ENCODE measurements at regions not wholly inside any gene's neighbourhood (a gene's known extent, or its start where the extent isn't known, plus 50 kb on each side); places are given as distances from the start of the nearest gene placed in this dataset.

- DNase-seq (ENCODE audit: low spot score) = no peak
- TF ChIP-seq YY1 (IDR thresholded peaks at IDR 0.05) = no peak
- TF ChIP-seq, protein P1, sequence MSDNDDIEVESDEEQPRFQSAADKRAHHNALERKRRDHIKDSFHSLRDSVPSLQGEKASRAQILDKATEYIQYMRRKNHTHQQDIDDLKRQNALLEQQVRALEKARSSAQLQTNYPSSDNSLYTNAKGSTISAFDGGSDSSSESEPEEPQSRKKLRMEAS (IDR thresholded peaks at IDR 0.05) = no peak
- no peak for TF ChIP-seq TAF1 (conservative IDR thresholded peaks at IDR 0.05)
- TF ChIP-seq, protein P2, sequence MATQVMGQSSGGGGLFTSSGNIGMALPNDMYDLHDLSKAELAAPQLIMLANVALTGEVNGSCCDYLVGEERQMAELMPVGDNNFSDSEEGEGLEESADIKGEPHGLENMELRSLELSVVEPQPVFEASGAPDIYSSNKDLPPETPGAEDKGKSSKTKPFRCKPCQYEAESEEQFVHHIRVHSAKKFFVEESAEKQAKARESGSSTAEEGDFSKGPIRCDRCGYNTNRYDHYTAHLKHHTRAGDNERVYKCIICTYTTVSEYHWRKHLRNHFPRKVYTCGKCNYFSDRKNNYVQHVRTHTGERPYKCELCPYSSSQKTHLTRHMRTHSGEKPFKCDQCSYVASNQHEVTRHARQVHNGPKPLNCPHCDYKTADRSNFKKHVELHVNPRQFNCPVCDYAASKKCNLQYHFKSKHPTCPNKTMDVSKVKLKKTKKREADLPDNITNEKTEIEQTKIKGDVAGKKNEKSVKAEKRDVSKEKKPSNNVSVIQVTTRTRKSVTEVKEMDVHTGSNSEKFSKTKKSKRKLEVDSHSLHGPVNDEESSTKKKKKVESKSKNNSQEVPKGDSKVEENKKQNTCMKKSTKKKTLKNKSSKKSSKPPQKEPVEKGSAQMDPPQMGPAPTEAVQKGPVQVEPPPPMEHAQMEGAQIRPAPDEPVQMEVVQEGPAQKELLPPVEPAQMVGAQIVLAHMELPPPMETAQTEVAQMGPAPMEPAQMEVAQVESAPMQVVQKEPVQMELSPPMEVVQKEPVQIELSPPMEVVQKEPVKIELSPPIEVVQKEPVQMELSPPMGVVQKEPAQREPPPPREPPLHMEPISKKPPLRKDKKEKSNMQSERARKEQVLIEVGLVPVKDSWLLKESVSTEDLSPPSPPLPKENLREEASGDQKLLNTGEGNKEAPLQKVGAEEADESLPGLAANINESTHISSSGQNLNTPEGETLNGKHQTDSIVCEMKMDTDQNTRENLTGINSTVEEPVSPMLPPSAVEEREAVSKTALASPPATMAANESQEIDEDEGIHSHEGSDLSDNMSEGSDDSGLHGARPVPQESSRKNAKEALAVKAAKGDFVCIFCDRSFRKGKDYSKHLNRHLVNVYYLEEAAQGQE (IDR thresholded peaks at IDR 0.05) = no peak
- no peak for TF ChIP-seq HNF4A (conservative IDR thresholded peaks at IDR 0.05)
- no peak for TF ChIP-seq ZBTB33 (IDR thresholded peaks at IDR 0.05)
- TF ChIP-seq EGR1 (IDR thresholded peaks at IDR 0.05; ENCODE audit: low read depth in 2 of 2) = no peak
- TF ChIP-seq, protein P3, sequence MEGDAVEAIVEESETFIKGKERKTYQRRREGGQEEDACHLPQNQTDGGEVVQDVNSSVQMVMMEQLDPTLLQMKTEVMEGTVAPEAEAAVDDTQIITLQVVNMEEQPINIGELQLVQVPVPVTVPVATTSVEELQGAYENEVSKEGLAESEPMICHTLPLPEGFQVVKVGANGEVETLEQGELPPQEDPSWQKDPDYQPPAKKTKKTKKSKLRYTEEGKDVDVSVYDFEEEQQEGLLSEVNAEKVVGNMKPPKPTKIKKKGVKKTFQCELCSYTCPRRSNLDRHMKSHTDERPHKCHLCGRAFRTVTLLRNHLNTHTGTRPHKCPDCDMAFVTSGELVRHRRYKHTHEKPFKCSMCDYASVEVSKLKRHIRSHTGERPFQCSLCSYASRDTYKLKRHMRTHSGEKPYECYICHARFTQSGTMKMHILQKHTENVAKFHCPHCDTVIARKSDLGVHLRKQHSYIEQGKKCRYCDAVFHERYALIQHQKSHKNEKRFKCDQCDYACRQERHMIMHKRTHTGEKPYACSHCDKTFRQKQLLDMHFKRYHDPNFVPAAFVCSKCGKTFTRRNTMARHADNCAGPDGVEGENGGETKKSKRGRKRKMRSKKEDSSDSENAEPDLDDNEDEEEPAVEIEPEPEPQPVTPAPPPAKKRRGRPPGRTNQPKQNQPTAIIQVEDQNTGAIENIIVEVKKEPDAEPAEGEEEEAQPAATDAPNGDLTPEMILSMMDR (IDR thresholded peaks at IDR 0.05; ENCODE audit: low read depth, low read length, missing input control) = no peak
- TF ChIP-seq FOXA2 (IDR thresholded peaks at IDR 0.05) = no peak
- no peak for TF ChIP-seq GABPA (IDR thresholded peaks at IDR 0.05 in 1 of 2, conservative IDR thresholded peaks at IDR 0.05 in 1 of 2)
- TF ChIP-seq RXRA (IDR thresholded peaks at IDR 0.05) = no peak
- Histone ChIP-seq H3K36me3 (ENCODE audit: control insufficient read depth in 4 of 4, insufficient read depth in 3 of 4, low read depth in 1 of 4, low read length in 3 of 4) (no peaks in the 10 kb centered on the region), H3K9me3 (ENCODE audit: control insufficient read depth in 4 of 4, low read length in 3 of 4) (no peaks in the 10 kb centered on the region), H3K27me3 (ENCODE audit: control insufficient read depth in 4 of 4, insufficient read depth in 4 of 4, low read length in 3 of 4) (no peaks in the 10 kb centered on the region), H3K4me3 (ENCODE audit: low read depth in 1 of 3, low read length in 3 of 3) (no peak overlapping the region), H3K9ac (ENCODE audit: low read depth in 1 of 2, low read length in 2 of 2) (no peak overlapping the region), H3K4me1 (ENCODE audit: control insufficient read depth in 4 of 4, insufficient read depth in 4 of 4, low read length in 3 of 4) (no peaks in the 10 kb centered on the region), H3K27ac (ENCODE audit: low read depth in 1 of 2, low read length in 2 of 2) (no peak overlapping the region)
- WGBS = 46% methylated on average over 3 of the region's 3 CpGs
Observed at GRCh38 chr14:41201696-41202095, 405.0 kb upstream of the LRFN5 start.

DNA sequence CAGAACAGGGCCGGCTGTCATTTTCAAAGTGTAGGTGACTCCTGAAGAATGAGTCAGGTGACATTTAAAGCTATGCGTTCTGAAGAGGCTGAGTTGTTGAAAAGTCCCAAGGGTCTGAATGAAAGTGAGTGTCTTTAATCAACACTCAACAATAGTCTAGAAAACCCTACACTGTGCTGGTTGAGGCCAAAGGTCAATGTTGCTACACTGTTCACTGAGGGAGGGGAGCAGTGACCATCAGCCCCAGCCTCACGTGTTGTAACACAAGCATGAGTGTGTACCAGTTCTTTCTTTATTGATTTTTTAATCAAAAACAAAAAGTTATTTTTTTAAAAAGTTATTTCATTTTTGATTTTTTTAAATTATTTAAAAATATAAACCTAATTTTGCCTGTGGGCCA, 418.8 kb upstream of the LRFN5 start:
- Histone ChIP-seq H3K4me1 (ENCODE audit: control insufficient read depth in 4 of 4, insufficient read depth in 4 of 4, low read length in 3 of 4) (no peaks in the 10 kb centered on the region), H3K9me3 (ENCODE audit: control insufficient read depth in 4 of 4, low read length in 3 of 4) (peaks cover 0 to 8% (median 0%) of the 10 kb centered on the region in 4 donors), H3K27ac (ENCODE audit: low read depth in 1 of 2, low read length in 2 of 2) (no peak overlapping the region), H3K36me3 (ENCODE audit: control insufficient read depth in 4 of 4, insufficient read depth in 3 of 4, low read depth in 1 of 4, low read length in 3 of 4) (no peaks in the 10 kb centered on the region), H3K4me3 (ENCODE audit: low read depth in 1 of 3, low read length in 3 of 3) (no peak overlapping the region), H3K27me3 (ENCODE audit: control insufficient read depth in 4 of 4, insufficient read depth in 4 of 4, low read length in 3 of 4) (no peaks in the 10 kb centered on the region), H3K9ac (ENCODE audit: low read depth in 1 of 2, low read length in 2 of 2) (no peak overlapping the region)
- WGBS = 66% methylated on average over 3 of the region's 3 CpGs
- no peak for DNase-seq (ENCODE audit: low spot score)
- TF ChIP-seq RXRA (IDR thresholded peaks at IDR 0.05) = no peak
- TF ChIP-seq HNF4A (conservative IDR thresholded peaks at IDR 0.05) = peak; percentile 52 to 69
- no peak for TF ChIP-seq SP1 (IDR thresholded peaks at IDR 0.05)
- TF ChIP-seq, protein P1 (IDR thresholded peaks at IDR 0.05) = no peak
- no peak for TF ChIP-seq YY1 (IDR thresholded peaks at IDR 0.05)
- TF ChIP-seq NR2F2 (IDR thresholded peaks at IDR 0.05) = peak; percentile 13
- TF ChIP-seq FOXA1 (IDR thresholded peaks at IDR 0.05) = no peak
